ENCODE measurements at regions not wholly inside any gene's neighbourhood (a gene's known extent, or its start where the extent isn't known, plus 50 kb on each side); places are given as distances from the start of the nearest gene placed in this dataset.

DNA sequence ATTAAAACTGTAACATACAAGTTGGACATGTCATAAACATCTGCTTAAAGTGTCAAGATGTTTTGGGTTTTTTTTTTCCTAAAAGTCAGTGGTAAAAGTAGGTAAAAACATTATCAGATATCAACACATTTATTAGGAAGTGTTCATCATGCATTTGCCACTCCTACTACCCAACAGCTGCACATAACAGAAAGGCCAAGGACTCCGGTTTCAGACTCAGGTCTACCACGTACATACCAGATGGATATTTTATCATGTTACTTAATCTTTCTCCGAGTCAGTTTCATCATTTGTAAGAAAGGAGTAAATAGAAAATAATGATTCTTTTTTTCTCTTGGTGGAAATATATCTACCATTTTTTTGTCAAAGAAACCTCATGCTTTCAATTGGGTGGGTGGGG, 192.3 kb downstream of the UBE2E3 start:
- H2BK5ac ChIP-seq (ENCODE audit: low read length): no peak overlapping the region
- H3K27me3 ChIP-seq (ENCODE audit: insufficient read depth, low read length, poor library complexity): no peaks in the 10 kb centered on the region
- DNase-seq: no peak
- H2BK15ac ChIP-seq (replicated peaks; ENCODE audit: low read depth): no peak overlapping the region
- no peak overlapping the region for H3K27ac ChIP-seq (ENCODE audit: low read depth, low read length)
- H4K5ac ChIP-seq (ENCODE audit: low read length): no peak overlapping the region
- no CpG with 5 or more reads among the region's 3 CpGs for WGBS (ENCODE audit: extremely low coverage, insufficient coverage, low lambda C conversion rate)
- H3K23ac ChIP-seq (ENCODE audit: low read length): no peak overlapping the region
- no peak overlapping the region for H3K4me2 ChIP-seq (ENCODE audit: low read length)
- no peaks in the 10 kb centered on the region for H3K79me1 ChIP-seq (ENCODE audit: low read length)
- H2AK5ac ChIP-seq (ENCODE audit: low read length): no peak overlapping the region
- no peaks in the 10 kb centered on the region for H3K36me3 ChIP-seq (ENCODE audit: control insufficient read depth, insufficient read depth, low read length)
- no peak overlapping the region for H2BK120ac ChIP-seq (ENCODE audit: low read depth, low read length)
- no peak overlapping the region for H3K56ac ChIP-seq (ENCODE audit: low read length)
- H4K8ac ChIP-seq (ENCODE audit: low read depth, low read length): no peak overlapping the region
- H3K4me3 ChIP-seq (ENCODE audit: low read length): no peak overlapping the region
- H3K18ac ChIP-seq (ENCODE audit: low read length): no peak overlapping the region
- H3K9ac ChIP-seq (ENCODE audit: low read length): no peak overlapping the region
- no peaks in the 10 kb centered on the region for H3K79me2 ChIP-seq (ENCODE audit: control insufficient read depth, insufficient read depth, low read length)
- H3K4me1 ChIP-seq (ENCODE audit: control insufficient read depth, low read depth, low read length): no peaks in the 10 kb centered on the region
- no peak overlapping the region for H3K4ac ChIP-seq (ENCODE audit: low read depth, low read length)

DNA sequence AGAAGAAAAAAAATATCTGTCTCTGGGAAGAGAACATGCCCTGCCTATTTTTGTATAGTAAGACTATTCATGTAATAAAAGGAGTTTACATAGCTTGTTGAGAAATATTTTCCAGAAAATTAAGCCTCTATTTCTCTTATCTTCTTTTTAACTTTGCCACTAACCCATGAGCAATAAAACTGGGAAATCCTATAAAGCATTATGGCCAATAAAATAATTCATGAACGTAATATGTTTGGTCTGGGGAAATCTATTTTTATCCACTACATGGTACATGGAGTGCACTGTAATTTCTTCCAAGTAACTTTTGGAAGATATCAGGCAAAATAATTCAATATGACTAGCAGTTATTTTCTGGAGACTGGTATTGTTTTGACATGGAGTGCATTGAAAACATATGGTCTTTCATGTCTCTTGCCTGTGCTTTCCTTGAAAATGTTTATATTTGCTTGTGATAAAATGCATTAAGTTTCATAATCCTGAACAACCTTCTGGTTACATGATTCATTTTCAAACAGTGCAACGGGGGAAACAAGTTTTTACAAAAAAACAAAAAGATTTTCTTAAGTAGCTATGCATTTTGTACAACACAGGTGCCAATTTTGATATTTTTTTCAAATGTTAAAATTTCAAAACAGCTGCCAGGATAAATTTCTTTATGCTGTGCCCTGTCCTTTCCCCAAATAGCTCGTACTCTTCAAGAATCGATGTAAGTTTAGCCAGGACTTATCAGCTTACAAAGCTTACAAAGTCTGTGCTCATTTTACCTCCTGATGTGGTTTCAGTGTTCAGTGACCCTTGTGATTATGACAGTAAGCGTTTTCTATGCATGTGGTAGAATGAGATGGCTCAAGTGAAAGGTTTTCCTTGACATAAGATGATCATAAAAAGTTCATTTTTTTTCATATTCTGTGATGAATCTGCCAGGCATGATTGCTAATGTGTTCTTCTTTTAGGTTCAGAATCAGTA, 194.5 kb downstream of the UBE2E3 start:
- no peaks in the 10 kb centered on the region for H3K36me3 ChIP-seq (ENCODE audit: control insufficient read depth, insufficient read depth, low read length)
- H3K9ac ChIP-seq (ENCODE audit: low read length): no peak overlapping the region
- H2BK5ac ChIP-seq (ENCODE audit: low read length): no peak overlapping the region
- no peaks in the 10 kb centered on the region for H3K79me1 ChIP-seq (ENCODE audit: low read length)
- H3K4me1 ChIP-seq (ENCODE audit: control insufficient read depth, low read depth, low read length): no peaks in the 10 kb centered on the region
- no peak overlapping the region for H3K56ac ChIP-seq (ENCODE audit: low read length)
- no peak overlapping the region for H4K8ac ChIP-seq (ENCODE audit: low read depth, low read length)
- H2BK120ac ChIP-seq (ENCODE audit: low read depth, low read length): no peak overlapping the region
- H3K23ac ChIP-seq (ENCODE audit: low read length): no peak overlapping the region
- no peak overlapping the region for H3K4me3 ChIP-seq (ENCODE audit: low read length)
- no peak overlapping the region for H3K4ac ChIP-seq (ENCODE audit: low read depth, low read length)
- H3K18ac ChIP-seq (ENCODE audit: low read length): no peak overlapping the region
- no peak overlapping the region for H4K5ac ChIP-seq (ENCODE audit: low read length)
- H3K27me3 ChIP-seq (ENCODE audit: insufficient read depth, low read length, poor library complexity): no peaks in the 10 kb centered on the region
- no peak overlapping the region for H2AK5ac ChIP-seq (ENCODE audit: low read length)
- no peak overlapping the region for H3K4me2 ChIP-seq (ENCODE audit: low read length)
- no peak overlapping the region for H3K27ac ChIP-seq (ENCODE audit: low read depth, low read length)
- DNase-seq: no peak
- no peaks in the 10 kb centered on the region for H3K79me2 ChIP-seq (ENCODE audit: control insufficient read depth, insufficient read depth, low read length)
- WGBS (ENCODE audit: extremely low coverage, insufficient coverage, low lambda C conversion rate): no CpG with 5 or more reads among the region's 5 CpGs
- no peak overlapping the region for H2BK15ac ChIP-seq (replicated peaks; ENCODE audit: low read depth)

DNA sequence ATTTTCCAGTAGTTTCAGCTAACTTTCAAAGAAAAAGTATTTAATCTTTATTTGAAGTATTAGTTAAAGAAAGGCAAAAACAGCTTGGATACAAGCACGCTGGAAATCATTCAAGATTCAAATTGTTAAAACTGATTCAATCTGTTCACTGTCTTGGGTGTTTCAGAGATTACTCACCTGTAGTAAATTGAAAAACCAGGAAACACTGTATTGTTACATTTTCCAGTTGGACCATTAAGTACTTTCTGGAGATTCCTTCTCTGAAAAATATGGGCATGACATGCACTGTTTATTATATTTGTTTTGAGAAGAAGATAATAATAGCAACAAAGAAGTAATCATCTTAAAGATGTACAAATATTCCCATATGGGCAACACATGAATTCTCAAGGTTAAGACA, 196.1 kb downstream of the UBE2E3 start:
- no peak overlapping the region for H2BK5ac ChIP-seq (ENCODE audit: low read length)
- H4K8ac ChIP-seq (ENCODE audit: low read depth, low read length): no peak overlapping the region
- no peak overlapping the region for H3K4ac ChIP-seq (ENCODE audit: low read depth, low read length)
- H3K79me2 ChIP-seq (ENCODE audit: control insufficient read depth, insufficient read depth, low read length): no peaks in the 10 kb centered on the region
- no peaks in the 10 kb centered on the region for H3K4me1 ChIP-seq (ENCODE audit: control insufficient read depth, low read depth, low read length)
- H3K36me3 ChIP-seq (ENCODE audit: control insufficient read depth, insufficient read depth, low read length): no peaks in the 10 kb centered on the region
- no peak overlapping the region for H3K4me2 ChIP-seq (ENCODE audit: low read length)
- H3K79me1 ChIP-seq (ENCODE audit: low read length): no peaks in the 10 kb centered on the region
- no CpG with 5 or more reads among the region's 1 CpG for WGBS (ENCODE audit: extremely low coverage, insufficient coverage, low lambda C conversion rate)
- no peak overlapping the region for H3K18ac ChIP-seq (ENCODE audit: low read length)
- H2BK15ac ChIP-seq (replicated peaks; ENCODE audit: low read depth): no peak overlapping the region
- no peaks in the 10 kb centered on the region for H3K27me3 ChIP-seq (ENCODE audit: insufficient read depth, low read length, poor library complexity)
- no peak overlapping the region for H3K27ac ChIP-seq (ENCODE audit: low read depth, low read length)
- H3K9ac ChIP-seq (ENCODE audit: low read length): no peak overlapping the region
- no peak overlapping the region for H3K23ac ChIP-seq (ENCODE audit: low read length)
- no peak overlapping the region for H3K4me3 ChIP-seq (ENCODE audit: low read length)
- no peak overlapping the region for H3K56ac ChIP-seq (ENCODE audit: low read length)
- no peak for DNase-seq
- H4K5ac ChIP-seq (ENCODE audit: low read length): no peak overlapping the region
- H2AK5ac ChIP-seq (ENCODE audit: low read length): no peak overlapping the region
- H2BK120ac ChIP-seq (ENCODE audit: low read depth, low read length): no peak overlapping the region

DNA sequence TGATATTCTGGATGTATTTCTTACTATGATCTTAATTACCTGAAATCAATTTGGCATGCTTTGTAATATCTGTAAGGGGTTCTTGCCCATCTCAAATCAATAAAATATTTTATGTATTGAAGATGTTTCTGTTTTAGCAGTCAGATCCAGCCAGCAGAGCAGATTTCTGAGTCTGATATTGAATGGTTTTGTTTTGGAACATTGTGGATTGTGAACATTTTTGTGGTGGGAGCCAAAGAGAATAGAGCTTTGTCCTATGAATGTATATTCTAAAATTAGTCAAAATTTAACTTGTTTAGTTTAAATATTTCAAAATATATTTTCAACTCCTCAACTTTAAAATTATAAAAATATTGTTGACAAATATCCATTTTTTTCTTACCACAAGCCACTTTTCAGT, 197.0 kb downstream of the UBE2E3 start:
- no peak overlapping the region for H2BK15ac ChIP-seq (replicated peaks; ENCODE audit: low read depth)
- H3K9ac ChIP-seq (ENCODE audit: low read length): no peak overlapping the region
- no peaks in the 10 kb centered on the region for H3K79me2 ChIP-seq (ENCODE audit: control insufficient read depth, insufficient read depth, low read length)
- H2BK5ac ChIP-seq (ENCODE audit: low read length): no peak overlapping the region
- no peak overlapping the region for H3K27ac ChIP-seq (ENCODE audit: low read depth, low read length)
- no peak overlapping the region for H4K5ac ChIP-seq (ENCODE audit: low read length)
- H3K4me1 ChIP-seq (ENCODE audit: control insufficient read depth, low read depth, low read length): no peaks in the 10 kb centered on the region
- H3K56ac ChIP-seq (ENCODE audit: low read length): no peak overlapping the region
- H3K4me3 ChIP-seq (ENCODE audit: low read length): no peak overlapping the region
- H2BK120ac ChIP-seq (ENCODE audit: low read depth, low read length): no peak overlapping the region
- no peak for DNase-seq
- H3K18ac ChIP-seq (ENCODE audit: low read length): no peak overlapping the region
- H3K4me2 ChIP-seq (ENCODE audit: low read length): no peak overlapping the region
- H2AK5ac ChIP-seq (ENCODE audit: low read length): no peak overlapping the region
- H3K23ac ChIP-seq (ENCODE audit: low read length): no peak overlapping the region
- no peaks in the 10 kb centered on the region for H3K27me3 ChIP-seq (ENCODE audit: insufficient read depth, low read length, poor library complexity)
- no peak overlapping the region for H4K8ac ChIP-seq (ENCODE audit: low read depth, low read length)
- H3K36me3 ChIP-seq (ENCODE audit: control insufficient read depth, insufficient read depth, low read length): no peaks in the 10 kb centered on the region
- no peak overlapping the region for H3K4ac ChIP-seq (ENCODE audit: low read depth, low read length)
- H3K79me1 ChIP-seq (ENCODE audit: low read length): no peaks in the 10 kb centered on the region

DNA sequence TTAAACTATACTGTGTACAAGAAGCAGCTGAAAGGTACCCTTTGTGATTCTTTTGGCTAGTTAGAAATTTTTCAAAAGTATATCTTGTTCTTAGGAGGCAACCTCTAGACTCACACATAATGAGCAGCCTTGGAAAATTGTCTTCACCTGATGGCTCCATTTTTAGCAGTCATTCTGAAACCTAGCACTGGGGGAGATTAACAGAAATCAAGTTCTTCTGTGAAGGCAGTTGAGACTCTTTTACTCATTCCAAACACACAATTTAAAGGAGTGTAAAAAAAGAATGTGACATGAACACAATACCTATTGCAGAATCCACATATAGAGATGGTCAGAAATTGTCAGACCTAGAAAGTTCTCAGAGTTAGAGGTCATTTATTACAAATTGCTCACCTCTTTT, 197.7 kb downstream of the UBE2E3 start:
- H3K4me1 ChIP-seq (ENCODE audit: control insufficient read depth, low read depth, low read length): no peaks in the 10 kb centered on the region
- no peak for DNase-seq
- H3K4me3 ChIP-seq (ENCODE audit: low read length): no peak overlapping the region
- no peaks in the 10 kb centered on the region for H3K27me3 ChIP-seq (ENCODE audit: insufficient read depth, low read length, poor library complexity)
- no peak overlapping the region for H4K5ac ChIP-seq (ENCODE audit: low read length)
- H3K79me1 ChIP-seq (ENCODE audit: low read length): no peaks in the 10 kb centered on the region
- no peak overlapping the region for H3K23ac ChIP-seq (ENCODE audit: low read length)
- no peak overlapping the region for H4K8ac ChIP-seq (ENCODE audit: low read depth, low read length)
- H2AK5ac ChIP-seq (ENCODE audit: low read length): no peak overlapping the region
- H3K4ac ChIP-seq (ENCODE audit: low read depth, low read length): no peak overlapping the region
- no peak overlapping the region for H3K18ac ChIP-seq (ENCODE audit: low read length)
- H3K36me3 ChIP-seq (ENCODE audit: control insufficient read depth, insufficient read depth, low read length): no peaks in the 10 kb centered on the region
- no peak overlapping the region for H3K4me2 ChIP-seq (ENCODE audit: low read length)
- H3K56ac ChIP-seq (ENCODE audit: low read length): no peak overlapping the region
- H3K79me2 ChIP-seq (ENCODE audit: control insufficient read depth, insufficient read depth, low read length): no peaks in the 10 kb centered on the region
- no peak overlapping the region for H2BK120ac ChIP-seq (ENCODE audit: low read depth, low read length)
- no peak overlapping the region for H3K27ac ChIP-seq (ENCODE audit: low read depth, low read length)
- H2BK5ac ChIP-seq (ENCODE audit: low read length): no peak overlapping the region
- no peak overlapping the region for H2BK15ac ChIP-seq (replicated peaks; ENCODE audit: low read depth)
- no peak overlapping the region for H3K9ac ChIP-seq (ENCODE audit: low read length)
